ENCODE measurements at regions not wholly inside any gene's neighbourhood (a gene's known extent, or its start where the extent isn't known, plus 50 kb on each side); places are given as distances from the start of the nearest gene placed in this dataset.
"Not testable (repeated sequence)": the region's sequence is repeated elsewhere in the genome, so short reads cannot be mapped to it uniquely, and the experiment has no call there.

- POLR2A ChIA-PET = no interaction called here
- DNase-seq (ENCODE audit: extremely low read depth in 1 of 4, low spot score in 3 of 4) (no peak), ATAC-seq (no peak), FAIRE-seq (no peak)
- Histone ChIP-seq H3K9me1 (ENCODE audit: control insufficient read depth, insufficient read depth, low read length) (no peaks in the 10 kb centered on the region), H3K9ac (ENCODE audit: insufficient read depth in 1 of 2, low read depth in 2 of 2, low read length in 2 of 2) (no peak overlapping the region), H3K36me3 (ENCODE audit: control insufficient read depth, insufficient read depth, low read length) (no peaks in the 10 kb centered on the region), H3K27me3 (ENCODE audit: control insufficient read depth in 2 of 2, insufficient read depth in 2 of 2, low read length in 2 of 2) (no peaks in the 10 kb centered on the region), H3K4me2 (ENCODE audit: insufficient read depth, low read length) (no peak overlapping the region), H3K27ac (ENCODE audit: extremely low read depth, low read depth, low read length) (no peak overlapping the region), H4K20me1 (replicated peaks; ENCODE audit: control insufficient read depth, insufficient read depth, low read length) (no peaks in the 10 kb centered on the region), H3K9me3 (replicated peaks; ENCODE audit: control insufficient read depth, insufficient read depth, low read depth, low read length) (no peaks in the 10 kb centered on the region), H3K4me3 (no peak overlapping the region), H2AFZ (ENCODE audit: low read depth, low read length) (no peak overlapping the region), H3K4me1 (replicated peaks in 1 of 2; ENCODE audit: control insufficient read depth in 2 of 2, insufficient read depth in 2 of 2, low read length in 2 of 2) (no peaks in the 10 kb centered on the region), H3K79me2 (ENCODE audit: control insufficient read depth, insufficient read depth, low read length) (no peaks in the 10 kb centered on the region)
- intact Hi-C loops (cut with micrococcal nuclease) (no loop called here), in situ Hi-C loops (cut with MboI) (no loop called here)
- BruUV-seq (replicated peaks) = no TSS peak
- CTCF ChIA-PET (ENCODE audit: low intra/inter-chr PET ratio) = no interaction called here
- WGBS (ENCODE audit: insufficient coverage, low coverage, missing lambda C conversion rate) = 0% methylated on average over 4 of the region's 4 CpGs
- TF ChIP-seq RNF2 (IDR thresholded peaks at IDR 0.05) (no peak), ETV1 (tag; conservative IDR thresholded peaks at IDR 0.05; ENCODE audit: low read depth) (no peak), TAF15 (IDR thresholded peaks at IDR 0.05; ENCODE audit: low read depth, low read length) (no peak)
These were observed 148.0 kb upstream of the FREM1 start for GRCh38 chr9:15058236-15058635.

- BruUV-seq (replicated peaks); in situ Hi-C loops (cut with MboI); H4K20me1 ChIP-seq (replicated peaks; ENCODE audit: control insufficient read depth, insufficient read depth, low read length); H3K9ac ChIP-seq (ENCODE audit: insufficient read depth in 1 of 2, low read depth in 2 of 2, low read length in 2 of 2); CTCF ChIA-PET (ENCODE audit: low intra/inter-chr PET ratio); H3K79me2 ChIP-seq (ENCODE audit: control insufficient read depth, insufficient read depth, low read length); FAIRE-seq; H3K9me1 ChIP-seq (ENCODE audit: control insufficient read depth, insufficient read depth, low read length); H3K27me3 ChIP-seq (ENCODE audit: control insufficient read depth in 2 of 2, insufficient read depth in 2 of 2, low read length in 2 of 2); H3K27ac ChIP-seq (ENCODE audit: extremely low read depth, low read depth, low read length); H3K4me2 ChIP-seq (ENCODE audit: insufficient read depth, low read length); H3K9me3 ChIP-seq (replicated peaks; ENCODE audit: control insufficient read depth, insufficient read depth, low read depth, low read length); H3K4me3 ChIP-seq; intact Hi-C loops (cut with micrococcal nuclease); H3K4me1 ChIP-seq (replicated peaks in 1 of 2; ENCODE audit: control insufficient read depth in 2 of 2, insufficient read depth in 2 of 2, low read length in 2 of 2); H3K36me3 ChIP-seq (ENCODE audit: control insufficient read depth, insufficient read depth, low read length); POLR2A ChIA-PET; H2AFZ ChIP-seq (ENCODE audit: low read depth, low read length); ATAC-seq: not testable (repeated sequence)
- peak; percentile 17 to 32; a peak in 1 of 4 replicates for TF ChIP-seq RAD21 (CRISPR knock-in tag; conservative IDR thresholded peaks at IDR 0.05 in 1 of 2, IDR thresholded peaks at IDR 0.05 in 1 of 2)
- TF ChIP-seq CTCF (IDR thresholded peaks at IDR 0.05 in 2 of 3, conservative IDR thresholded peaks at IDR 0.05 in 1 of 3; ENCODE audit: insufficient read depth in 2 of 3, low read depth in 1 of 3, low read length in 3 of 3) = peak in 1 of 3 experiments; percentile 16; a peak in 2 of 6 replicates
- 0% methylated on average over 4 of the region's 4 CpGs for WGBS (ENCODE audit: insufficient coverage, low coverage, missing lambda C conversion rate)
- peak in 1 of 4 experiments; percentile 5 for DNase-seq (ENCODE audit: extremely low read depth in 1 of 4, low spot score in 3 of 4)
These were observed 145.1 kb upstream of the FREM1 start for GRCh38 chr9:15055284-15055683.

Measured in K562 (cell line).